ENCODE measurements at regions not wholly inside any gene's neighbourhood (a gene's known extent, or its start where the extent isn't known, plus 50 kb on each side); places are given as distances from the start of the nearest gene placed in this dataset.

GRCh38 chr16:5438591-5438990, 341.0 kb upstream of the EEF2KMT start:
- Histone ChIP-seq H3K4me1 (ENCODE audit: insufficient read depth, insufficient read length) (no peaks in the 10 kb centered on the region), H3K27me3 (ENCODE audit: insufficient read depth, insufficient read length) (no peaks in the 10 kb centered on the region), H3K9ac (ENCODE audit: insufficient read length, low read depth) (no peak overlapping the region), H3K36me3 (ENCODE audit: insufficient read depth, insufficient read length, low read length) (no peaks in the 10 kb centered on the region), H3K4me3 (ENCODE audit: insufficient read length, low read depth) (no peak overlapping the region), H3K9me3 (ENCODE audit: insufficient read depth, low read length) (no peaks in the 10 kb centered on the region)
- TF ChIP-seq YY1 (IDR thresholded peaks at IDR 0.05; ENCODE audit: insufficient read depth, insufficient read length) (no peak), SUZ12 (IDR thresholded peaks at IDR 0.05; ENCODE audit: extremely low read depth, insufficient read depth, insufficient read length) (no peak), ZNF274 (IDR thresholded peaks at IDR 0.05; ENCODE audit: low read depth, low read length) (no peak)
- no peak for DNase-seq (ENCODE audit: low read depth, low spot score)

- H3K9ac ChIP-seq (ENCODE audit: insufficient read length, low read depth), result no peak overlapping the region
Measured at GRCh38 chr16:5433587-5433986, 336.0 kb upstream of the EEF2KMT start.

GRCh38 chr16:5432166-5432565, 334.6 kb upstream of the EEF2KMT start:
- no peak overlapping the region for H3K4me3 ChIP-seq (ENCODE audit: insufficient read length, low read depth)
- no peaks in the 10 kb centered on the region for H3K27me3 ChIP-seq (ENCODE audit: insufficient read depth, insufficient read length)
- no peak overlapping the region for H3K9ac ChIP-seq (ENCODE audit: insufficient read length, low read depth)
- no peak for TF ChIP-seq ZNF274 (IDR thresholded peaks at IDR 0.05; ENCODE audit: low read depth, low read length)
- TF ChIP-seq SUZ12 (IDR thresholded peaks at IDR 0.05; ENCODE audit: extremely low read depth, insufficient read depth, insufficient read length), result no peak
- no peaks in the 10 kb centered on the region for H3K9me3 ChIP-seq (ENCODE audit: insufficient read depth, low read length)
- DNase-seq (ENCODE audit: low read depth, low spot score), result no peak
- peaks cover 5% of the 10 kb centered on the region for H3K4me1 ChIP-seq (ENCODE audit: insufficient read depth, insufficient read length)
- no peaks in the 10 kb centered on the region for H3K36me3 ChIP-seq (ENCODE audit: insufficient read depth, insufficient read length, low read length)

More at GRCh38 chr16:5433587-5433986, 336.0 kb upstream of the EEF2KMT start:
- TF ChIP-seq SUZ12 (IDR thresholded peaks at IDR 0.05; ENCODE audit: extremely low read depth, insufficient read depth, insufficient read length) (no peak), ZNF274 (IDR thresholded peaks at IDR 0.05; ENCODE audit: low read depth, low read length) (no peak), YY1 (IDR thresholded peaks at IDR 0.05; ENCODE audit: insufficient read depth, insufficient read length) (no peak)
- Histone ChIP-seq H3K4me1 (ENCODE audit: insufficient read depth, insufficient read length) (peaks cover 5% of the 10 kb centered on the region), H3K9me3 (ENCODE audit: insufficient read depth, low read length) (no peaks in the 10 kb centered on the region), H3K4me3 (ENCODE audit: insufficient read length, low read depth) (no peak overlapping the region), H3K27me3 (ENCODE audit: insufficient read depth, insufficient read length) (no peaks in the 10 kb centered on the region), H3K36me3 (ENCODE audit: insufficient read depth, insufficient read length, low read length) (no peaks in the 10 kb centered on the region)
- no peak for DNase-seq (ENCODE audit: low read depth, low spot score)

- Histone ChIP-seq H3K9ac (ENCODE audit: insufficient read length, low read depth) (no peak overlapping the region), H3K4me1 (ENCODE audit: insufficient read depth, insufficient read length) (peaks cover 5% of the 10 kb centered on the region), H3K9me3 (ENCODE audit: insufficient read depth, low read length) (no peaks in the 10 kb centered on the region), H3K36me3 (ENCODE audit: insufficient read depth, insufficient read length, low read length) (no peaks in the 10 kb centered on the region), H3K4me3 (ENCODE audit: insufficient read length, low read depth) (no peak overlapping the region), H3K27me3 (ENCODE audit: insufficient read depth, insufficient read length) (no peaks in the 10 kb centered on the region)
- no peak for DNase-seq (ENCODE audit: low read depth, low spot score)
- TF ChIP-seq SUZ12 (IDR thresholded peaks at IDR 0.05; ENCODE audit: extremely low read depth, insufficient read depth, insufficient read length), result no peak
- TF ChIP-seq ZNF274 (IDR thresholded peaks at IDR 0.05; ENCODE audit: low read depth, low read length), result no peak
- TF ChIP-seq YY1 (IDR thresholded peaks at IDR 0.05; ENCODE audit: insufficient read depth, insufficient read length), result no peak
Measured at GRCh38 chr16:5430598-5430997, 333.0 kb upstream of the EEF2KMT start.

GRCh38 chr16:5428932-5429331, 331.3 kb upstream of the EEF2KMT start:
- peak; percentile 69 for DNase-seq (ENCODE audit: low read depth, low spot score)
- H3K9me3 ChIP-seq (ENCODE audit: insufficient read depth, low read length), result no peaks in the 10 kb centered on the region
- no peaks in the 10 kb centered on the region for H3K36me3 ChIP-seq (ENCODE audit: insufficient read depth, insufficient read length, low read length)
- TF ChIP-seq ZNF274 (IDR thresholded peaks at IDR 0.05; ENCODE audit: low read depth, low read length), result no peak
- no peak for TF ChIP-seq YY1 (IDR thresholded peaks at IDR 0.05; ENCODE audit: insufficient read depth, insufficient read length)
- TF ChIP-seq SUZ12 (IDR thresholded peaks at IDR 0.05; ENCODE audit: extremely low read depth, insufficient read depth, insufficient read length), result no peak
- no peak overlapping the region for H3K4me3 ChIP-seq (ENCODE audit: insufficient read length, low read depth)
- peak overlapping the region; percentile 24 for H3K9ac ChIP-seq (ENCODE audit: insufficient read length, low read depth)
- no peaks in the 10 kb centered on the region for H3K27me3 ChIP-seq (ENCODE audit: insufficient read depth, insufficient read length)
- peaks cover 5% of the 10 kb centered on the region for H3K4me1 ChIP-seq (ENCODE audit: insufficient read depth, insufficient read length)

GRCh38 chr16:5427571-5427970, 330.0 kb upstream of the EEF2KMT start:
- TF ChIP-seq YY1 (IDR thresholded peaks at IDR 0.05; ENCODE audit: insufficient read depth, insufficient read length), result no peak
- no peak for TF ChIP-seq ZNF274 (IDR thresholded peaks at IDR 0.05; ENCODE audit: low read depth, low read length)
- no peak for TF ChIP-seq SUZ12 (IDR thresholded peaks at IDR 0.05; ENCODE audit: extremely low read depth, insufficient read depth, insufficient read length)

GRCh38 chr16:5422643-5423496, 325.3 kb upstream of the EEF2KMT start:
- DNase-seq (ENCODE audit: low read depth, low spot score), result no peak
- H3K27me3 ChIP-seq (ENCODE audit: insufficient read depth, insufficient read length), result no peaks in the 10 kb centered on the region
- H3K9me3 ChIP-seq (ENCODE audit: insufficient read depth, low read length), result no peaks in the 10 kb centered on the region; the same call in 1 of the 2 replicates
- H3K36me3 ChIP-seq (ENCODE audit: insufficient read depth, insufficient read length, low read length), result no peaks in the 10 kb centered on the region
- no peaks in the 10 kb centered on the region for H3K4me1 ChIP-seq (ENCODE audit: insufficient read depth, insufficient read length)
- no peak overlapping the region for H3K4me3 ChIP-seq (ENCODE audit: insufficient read length, low read depth)
- TF ChIP-seq ZNF274 (IDR thresholded peaks at IDR 0.05; ENCODE audit: low read depth, low read length) (no peak), SUZ12 (IDR thresholded peaks at IDR 0.05; ENCODE audit: extremely low read depth, insufficient read depth, insufficient read length) (no peak), YY1 (IDR thresholded peaks at IDR 0.05; ENCODE audit: insufficient read depth, insufficient read length) (no peak)
- no peak overlapping the region for H3K9ac ChIP-seq (ENCODE audit: insufficient read length, low read depth)

More at GRCh38 chr16:5427571-5427970, 330.0 kb upstream of the EEF2KMT start:
- Histone ChIP-seq H3K4me1 (ENCODE audit: insufficient read depth, insufficient read length) (peaks cover 2% of the 10 kb centered on the region), H3K9me3 (ENCODE audit: insufficient read depth, low read length) (no peaks in the 10 kb centered on the region), H3K9ac (ENCODE audit: insufficient read length, low read depth) (no peak overlapping the region), H3K4me3 (ENCODE audit: insufficient read length, low read depth) (no peak overlapping the region), H3K27me3 (ENCODE audit: insufficient read depth, insufficient read length) (no peaks in the 10 kb centered on the region), H3K36me3 (ENCODE audit: insufficient read depth, insufficient read length, low read length) (no peaks in the 10 kb centered on the region)
- DNase-seq (ENCODE audit: low read depth, low spot score), result no peak
